H9 (cell line): ENCODE measurements at regions not wholly inside any gene's neighbourhood (a gene's known extent, or its start where the extent isn't known, plus 50 kb on each side); places are given as distances from the start of the nearest gene placed in this dataset.
"Not testable (repeated sequence)": the region's sequence is repeated elsewhere in the genome, so short reads cannot be mapped to it uniquely, and the experiment has no call there.

ENCODE experiments used
- DNase-seq: peaks from one replicate; pipeline ENCODE4 v3.0.0-alpha.2; 2017
- H2AFZ ChIP-seq: one replicate; pipeline ENCODE4 v1.6.1; 2013; ENCODE audit warnings: mild to moderate bottlenecking, low read length, control low read depth, moderate library complexity
- H2AK5ac ChIP-seq: 2 replicates; pipeline ENCODE4 v1.6.1; 2013; ENCODE audit warnings: low read length, control low read depth, mixed read lengths; ENCODE audit not compliant: insufficient read length
- H2BK120ac ChIP-seq: one replicate; pipeline ENCODE4 v1.6.1; 2013; ENCODE audit warnings: low read depth, mild to moderate bottlenecking, low read length, control low read depth, inconsistent platforms; ENCODE audit not compliant: poor library complexity, severe bottlenecking
- H2BK12ac ChIP-seq: 2 replicates; pipeline ENCODE4 v1.6.1; 2013; ENCODE audit warnings: low read length, control low read depth, mixed read lengths, low read depth; ENCODE audit not compliant: insufficient read length
- H2BK15ac ChIP-seq: 2 replicates; pipeline ENCODE4 v1.6.1; 2013; ENCODE audit warnings: low read depth, low read length, control low read depth
- H2BK20ac ChIP-seq: one replicate; pipeline ENCODE4 v1.6.1; 2013; ENCODE audit warnings: low read depth, mild to moderate bottlenecking, low read length, control low read depth, inconsistent platforms; ENCODE audit not compliant: poor library complexity, severe bottlenecking
- H2BK5ac ChIP-seq: 2 replicates; pipeline ENCODE4 v1.6.1; 2013; ENCODE audit warnings: low read length, control low read depth, mixed read lengths; ENCODE audit not compliant: insufficient read length
- H3K14ac ChIP-seq: 2 replicates; pipeline ENCODE4 v1.6.1; 2013; ENCODE audit warnings: low read length, control low read depth; ENCODE audit not compliant: insufficient read depth
- H3K18ac ChIP-seq: 2 replicates; pipeline ENCODE4 v1.6.1; 2013; ENCODE audit warnings: low read depth, mild to moderate bottlenecking, mixed read lengths, low read length, control low read depth; ENCODE audit not compliant: insufficient read length
- H3K23ac ChIP-seq: 2 replicates; pipeline ENCODE4 v1.6.1; 2013; ENCODE audit warnings: low read length, control low read depth, mixed read lengths, low read depth; ENCODE audit not compliant: insufficient read length
- H3K23me2 ChIP-seq: 2 replicates; pipeline ENCODE4 v1.6.1; 2013; ENCODE audit warnings: low read depth, mild to moderate bottlenecking, mixed read lengths, low read length, control low read depth; ENCODE audit not compliant: insufficient read length, poor library complexity, severe bottlenecking
- H3K27ac ChIP-seq: 2 replicates; pipeline ENCODE4 v1.5.1; 2013; ENCODE audit warnings: low read length, control low read depth, mixed read lengths, low read depth; ENCODE audit not compliant: insufficient read length
- H3K27me3 ChIP-seq: 2 replicates; pipeline ENCODE4 v1.6.1; 2013; ENCODE audit warnings: low read length, control low read depth, inconsistent platforms; ENCODE audit not compliant: insufficient read depth
- H3K4ac ChIP-seq: 2 replicates; pipeline ENCODE4 v1.6.1; 2013; ENCODE audit warnings: low read depth, mild to moderate bottlenecking, control low read depth, inconsistent platforms, low read length, moderate library complexity
- H3K4me1 ChIP-seq: 2 replicates; pipeline ENCODE4 v1.6.1; 2013; ENCODE audit warnings: low read length, control low read depth, inconsistent platforms; ENCODE audit not compliant: insufficient read depth
- H3K4me2 ChIP-seq: 2 replicates; pipeline ENCODE4 v1.6.1; 2013; ENCODE audit warnings: low read length, control low read depth, mixed read lengths; ENCODE audit not compliant: insufficient read length, insufficient read depth
- H3K56ac ChIP-seq: 2 replicates; pipeline ENCODE4 v1.6.1; 2013; ENCODE audit warnings: low read depth, mild to moderate bottlenecking, mixed read lengths, low read length, control low read depth; ENCODE audit not compliant: insufficient read length
- H3K79me1 ChIP-seq: 2 replicates; pipeline ENCODE4 v1.6.1; 2013; ENCODE audit warnings: low read depth, mild to moderate bottlenecking, moderate library complexity, low read length, control low read depth, inconsistent platforms; ENCODE audit not compliant: insufficient read depth, poor library complexity, severe bottlenecking
- H3K79me2 ChIP-seq: 2 replicates; pipeline ENCODE4 v1.6.1; 2013; ENCODE audit warnings: low read length, control low read depth, inconsistent platforms; ENCODE audit not compliant: insufficient read depth
- H3K9ac ChIP-seq: 2 replicates; pipeline ENCODE4 v1.6.1; 2013; ENCODE audit warnings: low read length, control low read depth, mixed read lengths; ENCODE audit not compliant: insufficient read length; ENCODE audit errors: extremely low read depth
- H3K9me3 ChIP-seq: one replicate; pipeline ENCODE4 v1.6.1; 2013; ENCODE audit warnings: low read depth, low read length, inconsistent platforms; ENCODE audit not compliant: control insufficient read depth
- H3T11ph ChIP-seq: one replicate; pipeline ENCODE4 v1.6.1; 2013; ENCODE audit warnings: mild to moderate bottlenecking, low read length, control low read depth, inconsistent platforms
- H4K20me1 ChIP-seq: one replicate; pipeline ENCODE4 v1.6.1; 2013; ENCODE audit not compliant: control insufficient read depth, insufficient read length, insufficient read depth
- H4K5ac ChIP-seq: 2 replicates; pipeline ENCODE4 v1.6.1; 2013; ENCODE audit warnings: low read depth, mild to moderate bottlenecking, mixed read lengths, low read length, control low read depth; ENCODE audit not compliant: insufficient read length
- H4K8ac ChIP-seq: replicated peaks from 2 replicates; pipeline ENCODE4 v1.6.1; 2013; ENCODE audit warnings: low read length, control low read depth, mixed read lengths, low read depth; ENCODE audit not compliant: insufficient read length
- H4K91ac ChIP-seq: 2 replicates; pipeline ENCODE4 v1.6.1; 2013; ENCODE audit warnings: low read depth, mild to moderate bottlenecking, moderate library complexity, mixed read lengths, low read length, control low read depth; ENCODE audit not compliant: insufficient read length
- H3K27ac Mint-ChIP-seq, 3 experiments: 2 replicates in 2 of 3; 3 replicates in 1 of 3; pipeline ENCODE4 v1.8.0; 2020 to 2021; ENCODE audit warnings: mixed read lengths in 3 of 3, mild to moderate bottlenecking in 1 of 3, moderate library complexity in 1 of 3
- H3K27me3 Mint-ChIP-seq: 2 replicates; pipeline ENCODE4 v1.8.0; 2021; ENCODE audit warnings: low read depth, mild to moderate bottlenecking, moderate library complexity, mixed read lengths
- H3K36me3 Mint-ChIP-seq, 3 experiments: 2 replicates in 2 of 3; 3 replicates in 1 of 3; pipeline ENCODE4 v1.8.0; 2020 to 2021; ENCODE audit warnings: low read depth in 3 of 3, mixed read lengths in 3 of 3; ENCODE audit not compliant: insufficient read depth in 1 of 3
- H3K4me1 Mint-ChIP-seq, 2 experiments: 2 replicates each; pipeline ENCODE4 v1.8.0; 2020; ENCODE audit warnings: mixed read lengths in 2 of 2
- H3K4me3 Mint-ChIP-seq, 2 experiments: 2 replicates in 1 of 2; 3 replicates in 1 of 2; pipeline ENCODE4 v1.8.0; 2020 to 2021; ENCODE audit warnings: mild to moderate bottlenecking in 2 of 2, mixed read lengths in 2 of 2, moderate library complexity in 1 of 2
- H3K9me3 Mint-ChIP-seq, 2 experiments: 2 replicates in 1 of 2; 3 replicates in 1 of 2; pipeline ENCODE4 v1.8.0; 2020; ENCODE audit warnings: mild to moderate bottlenecking in 2 of 2, mixed read lengths in 2 of 2, moderate library complexity in 1 of 2
- WGBS: extraction: QIAGEN DNeasy Blood & Tissue Kit; methylation state at CpG from one replicate; pipeline ENCODE4 v1.1.7; 2013; ENCODE audit warnings: missing lambda C conversion rate, low lambda C conversion rate, mixed read lengths; ENCODE audit not compliant: insufficient read length; ENCODE audit errors: extremely low coverage; 5-methylcytosine and 5-hydroxymethylcytosine counted together
- TF ChIP-seq, protein P1 (sequence below): fragments of 200-600 bp; sonication (generic); conservative IDR thresholded peaks from 3 replicates; pipeline ENCODE4 v1.8.0; 2021; ENCODE audit warnings: antibody characterized with exemption, mild to moderate bottlenecking

GRCh38 chr19:20307127-20307526 is 140.1 kb downstream of the ZNF486 start:
- TF ChIP-seq, protein P1, sequence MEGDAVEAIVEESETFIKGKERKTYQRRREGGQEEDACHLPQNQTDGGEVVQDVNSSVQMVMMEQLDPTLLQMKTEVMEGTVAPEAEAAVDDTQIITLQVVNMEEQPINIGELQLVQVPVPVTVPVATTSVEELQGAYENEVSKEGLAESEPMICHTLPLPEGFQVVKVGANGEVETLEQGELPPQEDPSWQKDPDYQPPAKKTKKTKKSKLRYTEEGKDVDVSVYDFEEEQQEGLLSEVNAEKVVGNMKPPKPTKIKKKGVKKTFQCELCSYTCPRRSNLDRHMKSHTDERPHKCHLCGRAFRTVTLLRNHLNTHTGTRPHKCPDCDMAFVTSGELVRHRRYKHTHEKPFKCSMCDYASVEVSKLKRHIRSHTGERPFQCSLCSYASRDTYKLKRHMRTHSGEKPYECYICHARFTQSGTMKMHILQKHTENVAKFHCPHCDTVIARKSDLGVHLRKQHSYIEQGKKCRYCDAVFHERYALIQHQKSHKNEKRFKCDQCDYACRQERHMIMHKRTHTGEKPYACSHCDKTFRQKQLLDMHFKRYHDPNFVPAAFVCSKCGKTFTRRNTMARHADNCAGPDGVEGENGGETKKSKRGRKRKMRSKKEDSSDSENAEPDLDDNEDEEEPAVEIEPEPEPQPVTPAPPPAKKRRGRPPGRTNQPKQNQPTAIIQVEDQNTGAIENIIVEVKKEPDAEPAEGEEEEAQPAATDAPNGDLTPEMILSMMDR, result no peak

DNA sequence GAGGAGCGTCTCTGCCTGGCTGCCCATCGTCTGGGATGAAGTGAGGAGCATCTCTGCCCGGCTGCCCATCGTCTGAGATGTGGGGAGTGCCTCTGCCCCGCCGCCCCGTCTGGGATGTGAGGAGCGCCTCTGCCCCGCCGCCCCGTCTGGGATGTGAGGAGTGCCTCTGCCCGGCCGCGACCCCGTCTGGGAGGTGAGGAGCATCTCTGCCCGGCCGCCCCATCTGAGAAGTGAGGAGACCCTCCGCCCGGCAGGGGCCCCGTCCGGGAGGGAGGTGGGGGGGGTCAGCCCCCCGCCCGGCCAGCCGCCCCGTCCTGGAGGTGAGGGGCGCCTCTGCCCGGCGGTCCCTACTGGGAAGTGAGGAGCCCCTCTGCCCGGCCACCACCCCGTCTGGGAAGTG is 129.3 kb downstream of the ZNF486 start:
- not testable (repeated sequence) for H3K4ac ChIP-seq, H3K79me1 ChIP-seq, H2BK5ac ChIP-seq, H3T11ph ChIP-seq, H4K91ac ChIP-seq, H3K56ac ChIP-seq, H3K27me3 ChIP-seq, H3K23me2 ChIP-seq, H3K27ac ChIP-seq, H3K27ac Mint-ChIP-seq, H3K4me1 ChIP-seq, H2BK12ac ChIP-seq, H3K23ac ChIP-seq, H4K20me1 ChIP-seq, H3K36me3 Mint-ChIP-seq, H3K79me2 ChIP-seq, H3K9ac ChIP-seq, H2BK20ac ChIP-seq, H2AFZ ChIP-seq, H3K27me3 Mint-ChIP-seq, H2AK5ac ChIP-seq, H2BK120ac ChIP-seq, H4K8ac ChIP-seq, DNase-seq, H3K4me2 ChIP-seq, H3K4me3 Mint-ChIP-seq, H3K9me3 ChIP-seq, H4K5ac ChIP-seq, H3K4me1 Mint-ChIP-seq, H3K18ac ChIP-seq, H3K14ac ChIP-seq, H2BK15ac ChIP-seq
- H3K9me3 Mint-ChIP-seq, result peaks cover 7 to 12% of the 10 kb centered on the region in 2 experiments
- no CpG with 5 or more reads among the region's 30 CpGs for WGBS

More at GRCh38 chr19:20307127-20307526, 140.1 kb downstream of the ZNF486 start:
- no peak overlapping the region for H3K4me3 Mint-ChIP-seq
- no peak overlapping the region for H3K23ac ChIP-seq
- H3K56ac ChIP-seq, result no peak overlapping the region
- no peak overlapping the region for H4K5ac ChIP-seq
- H3K9ac ChIP-seq, result no peak overlapping the region
- H3K27ac ChIP-seq, result no peak overlapping the region
- no peak overlapping the region for H3T11ph ChIP-seq
- peaks cover 0 to 5% (median 0%) of the 10 kb centered on the region in 3 experiments; a peak in 1 of 7 replicates for H3K36me3 Mint-ChIP-seq
- no peak overlapping the region for H2BK12ac ChIP-seq
- no peaks in the 10 kb centered on the region for H3K27me3 Mint-ChIP-seq
- H4K91ac ChIP-seq, result no peak overlapping the region
- H2AFZ ChIP-seq, result no peak overlapping the region
- no peak for DNase-seq
- no peaks in the 10 kb centered on the region for H3K4me1 ChIP-seq
- no peak overlapping the region for H2BK5ac ChIP-seq
- H4K8ac ChIP-seq, result no peak overlapping the region
- H3K9me3 Mint-ChIP-seq, result peaks cover 3 to 4% of the 10 kb centered on the region in 2 experiments; a peak in 4 of 5 replicates
- H3K79me2 ChIP-seq, result no peaks in the 10 kb centered on the region
- no peak overlapping the region for H3K4ac ChIP-seq
- no peak overlapping the region for H3K14ac ChIP-seq
- WGBS, result no CpG with 5 or more reads among the region's 3 CpGs
- H3K23me2 ChIP-seq, result no peaks in the 10 kb centered on the region
- H2BK20ac ChIP-seq, result no peak overlapping the region
- H2BK120ac ChIP-seq, result no peak overlapping the region
- H2BK15ac ChIP-seq, result no peak overlapping the region
- no peak overlapping the region for H3K4me2 ChIP-seq
- H2AK5ac ChIP-seq, result no peak overlapping the region
- no peaks in the 10 kb centered on the region for H3K27me3 ChIP-seq
- H4K20me1 ChIP-seq, result no peaks in the 10 kb centered on the region
- H3K18ac ChIP-seq, result no peak overlapping the region
- H3K79me1 ChIP-seq, result no peaks in the 10 kb centered on the region
- no peak overlapping the region; a peak in 1 of 7 replicates for H3K27ac Mint-ChIP-seq
- no peaks in the 10 kb centered on the region for H3K9me3 ChIP-seq
- H3K4me1 Mint-ChIP-seq, result 0 out of 4 replicates have a peak, but pooled peaks cover 0 to 2% of the 10 kb centered on the region in 2 experiments
